Astrocyte of the spinal cord (primary cell): ENCODE measurements at regions not wholly inside any gene's neighbourhood (a gene's known extent, or its start where the extent isn't known, plus 50 kb on each side); places are given as distances from the start of the nearest gene placed in this dataset.
A peak's percentile ranks its signal among the peaks of the same experiment; 100 is the strongest.

Experiments used
- DNase-seq: peaks from one replicate; pipeline ENCODE4 v3.0.0; 2011; ENCODE audit warnings: low read depth, low spot score
- H3K4me3 ChIP-seq: 2 replicates; pipeline ENCODE4 v1.5.1; 2011; ENCODE audit warnings: low read depth, mild to moderate bottlenecking, low read length, moderate library complexity
- CTCF ChIP-seq: IDR thresholded peaks from 2 replicates; pipeline ENCODE4 v1.5.1; 2012; ENCODE audit warnings: low read depth, mild to moderate bottlenecking, low read length, inconsistent platforms
- in situ Hi-C: cut with HindIII; loops from 2 replicates; pipeline ENCODE4 v1.10.0; 2017; ENCODE audit warnings: low sequenced_read_pairs

- no peak for DNase-seq
- no peak overlapping the region for H3K4me3 ChIP-seq
- in situ Hi-C loops = no loop called here
- no peak for TF ChIP-seq CTCF
Observed at GRCh38 chr9:23088932-23089364, 642.3 kb downstream of the DMRTA1 start.

DNA sequence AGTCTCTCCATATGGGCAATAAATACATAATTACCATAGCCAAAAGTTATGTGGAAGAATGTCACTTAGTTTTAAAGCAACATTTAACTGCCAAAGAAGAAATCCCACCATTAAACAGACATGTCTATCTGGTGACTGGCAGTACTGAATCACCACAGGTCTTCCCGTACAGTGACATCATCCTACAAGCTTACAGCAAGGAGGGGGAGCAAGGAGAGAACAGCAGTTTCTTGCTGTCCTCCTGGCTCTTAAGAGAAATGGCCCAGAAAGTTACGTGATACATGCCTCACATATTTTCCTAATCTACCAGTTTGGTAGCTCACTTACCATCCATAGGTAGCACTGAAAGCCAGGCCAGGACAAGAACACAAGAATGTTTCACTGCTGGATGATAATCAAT, 671.0 kb downstream of the DMRTA1 start:
- in situ Hi-C loops = no loop called here
- no peak for TF ChIP-seq CTCF
- no peak overlapping the region for H3K4me3 ChIP-seq
- peak; percentile 81 for DNase-seq

GRCh38 chr9:23120630-23121029, 674.0 kb downstream of the DMRTA1 start:
- TF ChIP-seq CTCF = no peak
- DNase-seq = no peak
- in situ Hi-C loops = no loop called here
- no peak overlapping the region for H3K4me3 ChIP-seq

DNA sequence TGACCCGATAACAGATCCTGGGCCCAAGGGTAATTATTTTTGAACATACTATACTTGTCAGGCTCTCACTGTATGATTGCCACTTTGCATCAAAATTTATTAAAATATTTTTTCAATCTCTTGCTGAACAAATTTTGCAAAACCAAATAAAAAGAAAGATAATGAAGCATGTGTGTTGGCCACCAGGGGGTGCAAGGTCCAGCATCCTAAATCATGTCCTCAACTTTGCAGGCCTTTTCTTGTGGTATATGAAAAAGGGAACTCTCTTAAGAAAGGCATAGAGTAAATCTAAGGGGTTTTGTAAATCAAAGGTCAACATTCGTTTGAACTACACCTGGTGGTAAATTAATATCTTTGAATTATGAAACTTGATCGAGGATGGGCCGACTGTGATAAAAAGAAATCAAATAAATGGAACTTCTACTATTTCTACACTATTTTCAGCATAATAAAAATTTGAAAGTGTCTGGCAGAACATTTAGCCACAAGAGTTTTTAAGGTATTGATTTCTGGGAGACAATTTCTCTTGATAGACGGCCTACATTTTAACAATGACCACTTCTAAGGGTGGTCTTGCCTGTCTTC, 676.5 kb downstream of the DMRTA1 start:
- peak; percentile 61 for DNase-seq

DNA sequence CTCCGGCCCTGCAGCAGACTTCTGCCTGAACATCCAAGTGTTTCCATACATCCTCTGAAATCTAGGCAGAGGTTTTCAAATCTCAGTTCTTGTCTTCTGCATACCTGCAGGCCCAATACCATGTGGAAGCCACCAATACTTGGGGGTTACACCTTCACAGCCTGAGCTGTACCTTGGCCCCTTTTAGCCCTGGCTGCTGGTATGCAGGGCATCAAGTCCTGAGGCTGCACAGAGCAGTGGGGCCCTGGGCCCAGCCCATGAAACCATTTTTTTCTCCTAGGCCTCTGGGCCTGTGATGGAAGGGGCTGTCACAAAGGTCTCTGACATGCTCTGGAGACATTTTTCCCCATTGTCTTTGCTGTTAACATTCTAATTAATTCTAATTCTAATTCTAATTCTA, 680.6 kb downstream of the ELAVL2 start:
- no peak for DNase-seq
- in situ Hi-C loops = no loop called here
- no peak for TF ChIP-seq CTCF
- no peak overlapping the region for H3K4me3 ChIP-seq

More for the DNA sequence above, 676.5 kb downstream of the DMRTA1 start:
- TF ChIP-seq CTCF = peak; percentile 64
- H3K4me3 ChIP-seq = no peak overlapping the region
- in situ Hi-C loops = no loop called here

DNA sequence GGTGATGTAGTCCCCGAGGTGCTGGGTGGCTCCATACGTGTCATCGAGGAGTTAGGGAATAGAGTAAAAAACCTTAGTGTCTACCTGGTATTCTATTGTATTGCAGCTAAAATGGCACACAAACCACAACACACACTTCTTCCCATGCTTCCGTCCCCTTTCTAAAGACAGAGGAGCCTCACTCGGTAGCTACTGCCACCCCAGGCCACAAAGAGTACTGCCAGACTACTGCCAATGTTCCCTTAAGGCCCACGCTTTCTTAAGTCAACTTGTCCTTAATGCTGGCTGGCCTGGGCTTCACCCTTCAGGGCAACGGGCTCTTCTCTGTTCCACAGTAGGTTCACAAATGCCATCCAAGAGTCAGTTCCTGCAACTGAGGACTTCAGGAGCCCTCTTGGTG, 673.0 kb downstream of the ELAVL2 start:
- no peak for DNase-seq
- in situ Hi-C loops = no loop called here
- H3K4me3 ChIP-seq = no peak overlapping the region
- peak; percentile 6 for TF ChIP-seq CTCF
